HEK293 (cell line): ENCODE measurements at regions not wholly inside any gene's neighbourhood (a gene's known extent, or its start where the extent isn't known, plus 50 kb on each side); places are given as distances from the start of the nearest gene placed in this dataset.
"Not testable (repeated sequence)": the region's sequence is repeated elsewhere in the genome, so short reads cannot be mapped to it uniquely, and the experiment has no call there.

ENCODE experiments used
- CTCF ChIA-PET: fragments of 350-600 bp; formaldehyde crosslinking; extraction: SDS; loops from one replicate; lab custom pipeline; 2021; ENCODE audit warnings: antibody characterized with exemption; lab: Yijun Ruan, JAX
- POLR2A ChIA-PET: fragments of 300-600 bp; formaldehyde crosslinking; extraction: SDS; loops from one replicate; lab custom pipeline; 2020; ENCODE audit warnings: antibody characterized with exemption, inconsistent platforms; lab: Yijun Ruan, JAX
- H3K27ac ChIP-seq: fragments of 200-500 bp; sonication (Bioruptor generic); 2 replicates; pipeline ENCODE4 v1.5.1; 2014; ENCODE audit warnings: low read depth, low read length, control low read depth, inconsistent platforms; ENCODE audit errors: extremely low read depth
- H3K36me3 ChIP-seq, 2 experiments: fragments of 200-500 bp in 1 of 2; sonication (Bioruptor generic) in 1 of 2; 1 replicate in 1 of 2; 2 replicates in 1 of 2; pipeline ENCODE4 v1.5.1; 2014 to 2017; ENCODE audit warnings: inconsistent platforms in 2 of 2, low read length in 2 of 2; ENCODE audit not compliant: control insufficient read depth in 2 of 2, insufficient read depth in 1 of 2
- H3K4me1 ChIP-seq: fragments of 200-500 bp; sonication (Bioruptor generic); 2 replicates; pipeline ENCODE4 v1.5.1; 2014; ENCODE audit warnings: mild to moderate bottlenecking, low read length, inconsistent platforms; ENCODE audit not compliant: control insufficient read depth, insufficient read depth
- H3K4me3 ChIP-seq: 2 replicates; pipeline ENCODE4 v1.5.1; 2011; ENCODE audit warnings: low read depth, mild to moderate bottlenecking, control low read depth, low read length, moderate library complexity
- H3K9me3 ChIP-seq: fragments of 200-500 bp; sonication (Bioruptor generic); 2 replicates; pipeline ENCODE4 v1.5.1; 2014; ENCODE audit warnings: low read depth, low read length, inconsistent platforms; ENCODE audit not compliant: control insufficient read depth, insufficient read depth
- MEIS1 ChIP-seq: sonication (generic); formaldehyde crosslinking; IDR thresholded peaks from 2 replicates; pipeline ENCODE4 v1.8.1; 2022; ENCODE audit warnings: missing genetic modification reagents, mild to moderate bottlenecking, borderline replicate concordance
- SCRT1 ChIP-seq: fragments of 450-650 bp; formaldehyde crosslinking; IDR thresholded peaks from 2 replicates; pipeline ENCODE4 v1.5.1; 2016; ENCODE audit warnings: missing biosample characterization, missing genetic modification characterization, borderline replicate concordance
- ZNF184 ChIP-seq: fragments of 450-650 bp; IDR thresholded peaks from 2 replicates; pipeline ENCODE4 v1.5.1; 2018; ENCODE audit warnings: missing biosample characterization, mild to moderate bottlenecking, missing genetic modification characterization
- ZNF239 ChIP-seq: fragments of 450-650 bp; formaldehyde crosslinking; IDR thresholded peaks from 2 replicates; pipeline ENCODE4 v1.5.1; 2016; ENCODE audit warnings: missing biosample characterization, missing genetic modification characterization
- ZNF341 ChIP-seq: fragments of 450-650 bp; formaldehyde crosslinking; IDR thresholded peaks from 2 replicates; pipeline ENCODE4; 2016; ENCODE audit warnings: low read depth, missing biosample characterization, missing genetic modification characterization
- ZNF433 ChIP-seq: fragments of 450-650 bp; formaldehyde crosslinking; IDR thresholded peaks from 2 replicates; pipeline ENCODE4 v1.5.1; 2016; ENCODE audit warnings: missing biosample characterization, missing genetic modification characterization, low read depth
- ZNF521 ChIP-seq: fragments of 450-650 bp; formaldehyde crosslinking; IDR thresholded peaks from 2 replicates; pipeline ENCODE4 v1.5.1; 2017; ENCODE audit warnings: missing biosample characterization, mild to moderate bottlenecking, missing genetic modification characterization
- ZNF529 ChIP-seq: fragments of 450-650 bp; formaldehyde crosslinking; IDR thresholded peaks from 2 replicates; pipeline ENCODE4 v1.5.1; 2017; ENCODE audit warnings: missing genetic modification characterization, missing biosample characterization; ENCODE audit not compliant: insufficient replicate concordance
- ZNF624 ChIP-seq: fragments of 450-650 bp; formaldehyde crosslinking; IDR thresholded peaks from 2 replicates; pipeline ENCODE4 v1.5.1; 2017; ENCODE audit warnings: missing biosample characterization, missing genetic modification characterization
- TF ChIP-seq, protein P1 (sequence below): fragments of 450-650 bp; formaldehyde crosslinking; conservative IDR thresholded peaks from 2 replicates; pipeline ENCODE4 v1.5.1; 2016; ENCODE audit warnings: low read depth, missing biosample characterization, missing genetic modification characterization
- TF ChIP-seq, protein P2 (sequence below): fragments of 450-650 bp; formaldehyde crosslinking; IDR thresholded peaks from 2 replicates; pipeline ENCODE4 v1.5.1; 2016; ENCODE audit warnings: missing biosample characterization, missing genetic modification characterization
- TF ChIP-seq, protein P3 (sequence below): fragments of 450-650 bp; formaldehyde crosslinking; IDR thresholded peaks from 2 replicates; pipeline ENCODE4 v1.5.1; 2016; ENCODE audit warnings: missing biosample characterization, missing genetic modification characterization

GRCh38 chr3:104437891-104438290, 928.8 kb upstream of the ALCAM start:
- H3K36me3 ChIP-seq, result no peaks in the 10 kb centered on the region
- no peak overlapping the region for H3K4me3 ChIP-seq
- ChIA-PET POLR2A (no interaction called here), CTCF (no interaction called here)
- H3K27ac ChIP-seq, result no peak overlapping the region
- H3K4me1 ChIP-seq, result peaks cover 2% of the 10 kb centered on the region
- TF ChIP-seq, protein P1, sequence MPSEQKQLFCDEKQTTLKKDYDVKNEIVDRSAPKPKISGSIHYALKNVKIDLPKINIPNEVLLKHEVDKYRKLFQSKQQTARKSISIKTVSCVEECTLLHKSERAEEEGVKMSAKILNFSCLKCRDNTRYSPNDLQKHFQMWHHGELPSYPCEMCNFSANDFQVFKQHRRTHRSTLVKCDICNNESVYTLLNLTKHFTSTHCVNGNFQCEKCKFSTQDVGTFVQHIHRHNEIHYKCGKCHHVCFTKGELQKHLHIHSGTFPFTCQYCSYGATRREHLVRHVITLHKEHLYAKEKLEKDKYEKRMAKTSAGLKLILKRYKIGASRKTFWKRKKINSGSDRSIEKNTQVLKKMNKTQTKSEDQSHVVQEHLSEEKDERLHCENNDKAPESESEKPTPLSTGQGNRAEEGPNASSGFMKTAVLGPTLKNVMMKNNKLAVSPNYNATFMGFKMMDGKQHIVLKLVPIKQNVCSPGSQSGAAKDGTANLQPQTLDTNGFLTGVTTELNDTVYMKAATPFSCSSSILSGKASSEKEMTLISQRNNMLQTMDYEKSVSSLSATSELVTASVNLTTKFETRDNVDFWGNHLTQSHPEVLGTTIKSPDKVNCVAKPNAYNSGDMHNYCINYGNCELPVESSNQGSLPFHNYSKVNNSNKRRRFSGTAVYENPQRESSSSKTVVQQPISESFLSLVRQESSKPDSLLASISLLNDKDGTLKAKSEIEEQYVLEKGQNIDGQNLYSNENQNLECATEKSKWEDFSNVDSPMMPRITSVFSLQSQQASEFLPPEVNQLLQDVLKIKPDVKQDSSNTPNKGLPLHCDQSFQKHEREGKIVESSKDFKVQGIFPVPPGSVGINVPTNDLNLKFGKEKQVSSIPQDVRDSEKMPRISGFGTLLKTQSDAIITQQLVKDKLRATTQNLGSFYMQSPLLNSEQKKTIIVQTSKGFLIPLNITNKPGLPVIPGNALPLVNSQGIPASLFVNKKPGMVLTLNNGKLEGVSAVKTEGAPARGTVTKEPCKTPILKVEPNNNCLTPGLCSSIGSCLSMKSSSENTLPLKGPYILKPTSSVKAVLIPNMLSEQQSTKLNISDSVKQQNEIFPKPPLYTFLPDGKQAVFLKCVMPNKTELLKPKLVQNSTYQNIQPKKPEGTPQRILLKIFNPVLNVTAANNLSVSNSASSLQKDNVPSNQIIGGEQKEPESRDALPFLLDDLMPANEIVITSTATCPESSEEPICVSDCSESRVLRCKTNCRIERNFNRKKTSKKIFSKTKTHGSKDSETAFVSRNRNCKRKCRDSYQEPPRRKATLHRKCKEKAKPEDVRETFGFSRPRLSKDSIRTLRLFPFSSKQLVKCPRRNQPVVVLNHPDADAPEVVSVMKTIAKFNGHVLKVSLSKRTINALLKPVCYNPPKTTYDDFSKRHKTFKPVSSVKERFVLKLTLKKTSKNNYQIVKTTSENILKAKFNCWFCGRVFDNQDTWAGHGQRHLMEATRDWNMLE, result no peak
- H3K9me3 ChIP-seq, result no peaks in the 10 kb centered on the region

DNA sequence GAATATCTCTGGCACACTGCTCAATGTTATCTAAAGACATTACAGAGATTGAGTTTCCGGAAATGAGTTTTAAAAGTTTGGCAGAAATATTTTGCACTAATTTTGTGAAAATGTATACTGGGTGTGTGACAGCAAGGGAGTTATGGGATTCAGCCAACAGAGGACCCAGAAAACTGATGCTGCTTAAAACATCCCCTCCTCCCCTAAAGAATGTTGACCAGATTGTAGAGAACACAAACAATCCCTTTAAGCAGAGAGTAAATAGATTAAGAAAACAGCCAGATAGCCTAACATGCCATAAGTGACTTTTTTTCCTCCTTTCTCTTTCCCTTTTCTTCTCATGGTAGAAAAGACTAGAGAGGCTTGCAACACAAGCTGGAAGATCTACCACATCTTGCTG, 928.0 kb upstream of the ALCAM start:
- TF ChIP-seq, protein P2, sequence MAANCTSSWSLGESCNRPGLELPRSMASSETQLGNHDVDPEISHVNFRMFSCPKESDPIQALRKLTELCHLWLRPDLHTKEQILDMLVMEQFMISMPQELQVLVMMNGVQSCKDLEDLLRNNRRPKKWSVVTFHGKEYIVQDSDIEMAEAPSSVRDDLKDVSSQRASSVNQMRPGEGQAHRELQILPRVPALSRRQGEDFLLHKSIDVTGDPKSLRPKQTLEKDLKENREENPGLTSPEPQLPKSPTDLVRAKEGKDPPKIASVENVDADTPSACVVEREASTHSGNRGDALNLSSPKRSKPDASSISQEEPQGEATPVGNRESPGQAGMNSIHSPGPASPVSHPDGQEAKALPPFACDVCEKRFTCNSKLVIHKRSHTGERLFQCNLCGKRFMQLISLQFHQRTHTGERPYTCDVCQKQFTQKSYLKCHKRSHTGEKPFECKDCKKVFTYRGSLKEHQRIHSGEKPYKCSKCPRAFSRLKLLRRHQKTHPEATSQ, result no peak
- TF ChIP-seq, all 188 proteins: peak for 0
- no peak overlapping the region for H3K4me3 ChIP-seq
- no peaks in the 10 kb centered on the region for H3K9me3 ChIP-seq
- H3K36me3 ChIP-seq, result no peaks in the 10 kb centered on the region
- CTCF ChIA-PET, result no interaction called here
- POLR2A ChIA-PET, result no interaction called here
- H3K4me1 ChIP-seq, result peaks cover 2% of the 10 kb centered on the region
- H3K27ac ChIP-seq, result no peak overlapping the region

GRCh38 chr3:104445252-104445919, 921.3 kb upstream of the ALCAM start:
- H3K27ac ChIP-seq, CTCF ChIA-PET, H3K4me1 ChIP-seq, H3K36me3 ChIP-seq, H3K4me3 ChIP-seq, H3K9me3 ChIP-seq, POLR2A ChIA-PET: not testable (repeated sequence)

DNA sequence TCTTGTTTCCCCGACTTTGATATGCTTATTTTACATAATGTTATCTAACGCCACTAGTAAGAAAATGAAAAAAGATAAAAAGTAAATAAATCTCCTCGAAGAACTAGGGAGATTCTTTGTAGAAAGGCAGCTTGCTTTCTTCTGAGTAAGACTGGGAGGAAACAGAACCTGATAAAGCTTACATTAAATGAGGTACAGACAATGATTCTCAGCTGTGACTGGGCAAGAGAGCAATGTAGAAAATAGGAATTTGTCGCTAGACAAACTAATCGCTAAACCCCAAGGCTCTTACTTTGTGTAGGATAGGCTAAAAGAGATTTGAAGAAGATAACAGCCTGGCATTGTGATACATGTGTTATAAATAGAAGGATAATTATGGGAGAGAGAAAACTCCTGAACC, 919.0 kb upstream of the ALCAM start:
- ChIA-PET CTCF (no interaction called here), POLR2A (interaction anchor here (0.6 kb wide), 1 partner anchor 97 kb away, joined by 3 read pairs; no protein-coding TSS in a partner anchor)
- no peaks in the 10 kb centered on the region for H3K4me1 ChIP-seq
- H3K36me3 ChIP-seq, result no peaks in the 10 kb centered on the region
- H3K4me3 ChIP-seq, result no peak overlapping the region
- no peak overlapping the region for H3K27ac ChIP-seq
- TF ChIP-seq ZNF529 (tag by site-specific recombination) (no peak), MEIS1 (CRISPR knock-in tag) (no peak), ZNF624 (no peak), SCRT1 (tag by site-specific recombination) (no peak), ZNF341 (tag by site-specific recombination) (no peak), ZNF239 (no peak), ZNF184 (no peak), ZNF521 (tag by site-specific recombination) (no peak), ZNF433 (tag by site-specific recombination) (no peak)
- TF ChIP-seq, protein P3, sequence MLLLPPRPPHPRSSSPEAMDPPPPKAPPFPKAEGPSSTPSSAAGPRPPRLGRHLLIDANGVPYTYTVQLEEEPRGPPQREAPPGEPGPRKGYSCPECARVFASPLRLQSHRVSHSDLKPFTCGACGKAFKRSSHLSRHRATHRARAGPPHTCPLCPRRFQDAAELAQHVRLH, result no peak
- no peaks in the 10 kb centered on the region for H3K9me3 ChIP-seq
